ENCODE measurements at regions not wholly inside any gene's neighbourhood (a gene's known extent, or its start where the extent isn't known, plus 50 kb on each side); places are given as distances from the start of the nearest gene placed in this dataset.
A peak's percentile ranks its signal among the peaks of the same experiment; 100 is the strongest.

- TF ChIP-seq CTCF (conservative IDR thresholded peaks at IDR 0.05; ENCODE audit: low read depth, low read length) = no peak
- H3K4me3 ChIP-seq (ENCODE audit: low read length) = no peak overlapping the region
- DNase-seq (ENCODE audit: low read depth) = no peak
Measured at GRCh38 chr6:125662296-125662695, 87.1 kb upstream of the HEY2 start.

GRCh38 chr6:125665295-125665814 is 84.1 kb upstream of the HEY2 start:
- no peak for DNase-seq (ENCODE audit: low read depth)
- TF ChIP-seq CTCF (conservative IDR thresholded peaks at IDR 0.05; ENCODE audit: low read depth, low read length) = no peak
- no peak overlapping the region for H3K4me3 ChIP-seq (ENCODE audit: low read length)

GRCh38 chr6:125667326-125667725 is 82.1 kb upstream of the HEY2 start:
- H3K4me3 ChIP-seq (ENCODE audit: low read length) = no peak overlapping the region
- no peak for DNase-seq (ENCODE audit: low read depth)
- TF ChIP-seq CTCF (conservative IDR thresholded peaks at IDR 0.05; ENCODE audit: low read depth, low read length) = no peak

- no peak for TF ChIP-seq CTCF (conservative IDR thresholded peaks at IDR 0.05; ENCODE audit: low read depth, low read length)
- no peak for DNase-seq (ENCODE audit: low read depth)
- no peak overlapping the region for H3K4me3 ChIP-seq (ENCODE audit: low read length)
Measured at GRCh38 chr6:125668071-125668470, 81.4 kb upstream of the HEY2 start.

GRCh38 chr6:125670568-125670967 is 78.9 kb upstream of the HEY2 start:
- DNase-seq (ENCODE audit: low read depth) = peak; percentile 48
- no peak overlapping the region for H3K4me3 ChIP-seq (ENCODE audit: low read length)
- TF ChIP-seq CTCF (conservative IDR thresholded peaks at IDR 0.05; ENCODE audit: low read depth, low read length) = no peak

- TF ChIP-seq CTCF (conservative IDR thresholded peaks at IDR 0.05; ENCODE audit: low read depth, low read length) = no peak
- DNase-seq (ENCODE audit: low read depth) = no peak
- H3K4me3 ChIP-seq (ENCODE audit: low read length) = no peak overlapping the region
Measured at GRCh38 chr6:125671323-125671722, 78.1 kb upstream of the HEY2 start.

GRCh38 chr6:125674230-125674629 is 75.2 kb upstream of the HEY2 start:
- no peak for TF ChIP-seq CTCF (conservative IDR thresholded peaks at IDR 0.05; ENCODE audit: low read depth, low read length)
- DNase-seq (ENCODE audit: low read depth) = no peak
- no peak overlapping the region for H3K4me3 ChIP-seq (ENCODE audit: low read length)
